Right ventricle myocardium superior (tissue), 1 donor: ENCODE measurements at regions not wholly inside any gene's neighbourhood (a gene's known extent, or its start where the extent isn't known, plus 50 kb on each side); places are given as distances from the start of the nearest gene placed in this dataset.
"Not testable (repeated sequence)": the region's sequence is repeated elsewhere in the genome, so short reads cannot be mapped to it uniquely, and the experiment has no call there.

ENCODE experiments used
- ATAC-seq: fragments of 200-7000 bp; cut with Tn5 transposase; one replicate; pipeline ENCODE4 v1.9.1; 2020; ENCODE audit warnings: mild to moderate bottlenecking; ENCODE audit not compliant: poor library complexity
- DNase-seq: peaks from one replicate; pipeline ENCODE4 v3.0.0-alpha.2; 2020
- intact Hi-C: fragments of 100-400 bp; cut with DNase I; formaldehyde crosslinking; loops from one replicate; pipeline ENCODE4 v1.11.2; 2022
- donor health status: DM: no; HTN: yes; CAD: no; lungs with severe emphysema.

DNA sequence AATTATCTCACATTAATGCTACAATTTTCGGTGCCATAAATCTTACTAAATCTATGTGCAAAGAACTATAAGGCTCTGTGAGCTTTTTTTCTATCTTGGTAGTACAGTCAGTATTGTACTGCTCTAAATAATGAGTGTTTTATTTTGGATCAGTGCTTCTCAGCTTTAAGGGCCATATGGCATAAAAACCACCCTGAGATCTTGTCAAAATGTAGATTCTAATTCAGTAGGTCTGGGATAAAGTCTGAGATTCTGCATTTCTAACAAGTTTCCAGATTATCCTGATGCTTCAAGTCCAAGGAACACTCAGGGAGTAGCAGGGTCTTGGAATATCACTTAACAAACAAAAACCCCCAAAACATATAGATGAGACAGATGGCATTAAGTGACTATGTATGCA, 486.5 kb downstream of the GRXCR1 start:
- intact Hi-C loops, result no loop called here
- ATAC-seq (no peak), DNase-seq (no peak)

DNA sequence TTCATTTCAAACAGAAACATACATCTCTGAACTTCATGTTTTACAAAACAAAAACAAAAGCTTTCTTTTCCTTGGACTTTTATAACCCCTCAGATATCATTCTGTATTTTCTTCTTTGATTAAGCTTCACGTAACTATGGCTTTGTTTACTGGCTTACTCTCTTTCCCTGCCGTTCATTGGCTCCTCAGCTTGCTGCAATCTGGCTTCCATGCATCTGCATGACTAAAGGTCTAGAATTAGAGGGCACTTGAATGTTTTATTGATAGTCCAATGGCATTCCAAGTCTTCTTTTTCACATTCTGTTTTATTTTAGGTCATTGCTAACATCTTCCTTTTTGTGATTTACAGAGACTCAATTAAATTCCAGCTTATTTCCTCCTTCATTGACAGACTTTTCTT, 487.6 kb downstream of the GRXCR1 start:
- ATAC-seq (no peak), DNase-seq (no peak)
- intact Hi-C loops, result no loop called here

DNA sequence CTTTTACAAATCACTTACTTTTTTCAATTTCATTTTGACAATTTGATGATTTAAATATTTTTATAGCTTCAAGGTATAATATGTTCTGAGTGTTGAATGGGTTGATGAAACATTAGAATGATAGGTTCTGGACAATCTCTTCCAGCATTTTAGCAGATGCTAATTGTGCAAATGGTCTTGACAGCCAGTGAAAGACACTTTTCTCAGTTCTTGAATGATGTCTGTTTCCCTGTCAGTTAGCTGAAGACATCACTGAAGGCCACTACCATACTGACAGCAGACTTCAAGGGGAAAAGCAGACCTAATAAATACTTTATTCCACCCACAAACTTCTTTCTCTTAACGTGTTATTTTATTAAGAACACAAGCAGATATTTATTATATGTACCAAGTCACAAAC, 498.6 kb downstream of the GRXCR1 start:
- ATAC-seq (no peak), DNase-seq (no peak)
- intact Hi-C loops, result no loop called here

DNA sequence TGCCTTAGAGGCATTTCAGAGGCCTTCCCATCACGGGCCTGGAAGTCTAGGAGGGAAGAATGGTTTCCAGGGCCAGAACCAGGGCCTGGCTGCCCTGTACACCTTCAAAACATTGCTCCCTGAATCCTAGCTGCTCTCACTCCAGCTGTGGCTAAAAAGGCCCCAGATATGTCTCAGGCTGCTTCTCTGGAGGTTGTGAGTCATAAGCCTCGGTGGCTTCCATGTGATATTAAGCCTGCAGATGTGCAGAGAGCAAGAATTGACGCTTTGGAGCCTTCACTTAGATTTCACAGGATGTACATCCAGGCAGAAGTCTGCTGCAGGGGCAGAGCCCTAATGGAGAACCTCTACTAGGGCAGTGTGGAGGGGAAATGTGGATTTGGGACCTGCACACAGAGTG, 502.5 kb downstream of the GRXCR1 start:
- ATAC-seq (no peak), DNase-seq (no peak)
- intact Hi-C loops, result no loop called here

DNA sequence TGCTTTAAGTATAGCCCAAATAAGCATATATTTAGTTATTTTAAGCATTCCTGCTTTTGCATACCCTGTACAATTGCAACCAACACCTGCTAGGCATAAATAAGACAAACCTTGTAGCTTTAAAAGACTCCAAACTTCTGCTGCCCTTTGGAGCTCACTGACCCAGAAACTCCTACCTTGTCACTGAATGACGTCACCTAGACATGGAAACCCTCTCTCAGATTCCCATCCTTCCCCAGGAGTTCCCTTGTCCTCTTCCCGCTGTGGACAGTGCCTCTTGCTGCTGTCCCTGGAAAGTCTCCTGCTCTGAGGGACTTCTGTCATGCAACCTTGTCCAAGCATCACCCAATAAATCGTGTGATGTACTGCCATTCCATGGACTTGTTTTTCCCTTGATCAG, 507.2 kb downstream of the GRXCR1 start:
- no peak for ATAC-seq
- no peak for DNase-seq
- intact Hi-C loops, result no loop called here

DNA sequence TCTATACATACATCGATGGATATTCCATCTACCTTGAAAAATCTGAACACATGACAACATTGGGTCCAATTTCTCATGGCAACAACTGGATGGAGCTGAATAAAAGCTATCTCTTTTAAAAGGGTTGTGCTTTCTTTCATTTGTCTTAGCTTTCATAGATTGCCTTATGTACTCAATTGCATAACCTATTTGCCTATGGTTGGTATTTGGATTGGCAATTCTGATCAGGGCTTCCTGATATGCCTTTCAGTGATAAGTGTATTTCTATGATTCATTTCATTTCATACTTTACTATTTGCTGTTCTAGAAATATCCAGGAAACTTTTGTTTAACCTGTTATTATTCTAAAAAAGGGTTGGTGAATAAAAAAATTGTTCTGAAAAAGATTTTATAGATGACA, 509.9 kb downstream of the GRXCR1 start:
- DNase-seq (no peak), ATAC-seq (no peak)
- intact Hi-C loops, result no loop called here

DNA sequence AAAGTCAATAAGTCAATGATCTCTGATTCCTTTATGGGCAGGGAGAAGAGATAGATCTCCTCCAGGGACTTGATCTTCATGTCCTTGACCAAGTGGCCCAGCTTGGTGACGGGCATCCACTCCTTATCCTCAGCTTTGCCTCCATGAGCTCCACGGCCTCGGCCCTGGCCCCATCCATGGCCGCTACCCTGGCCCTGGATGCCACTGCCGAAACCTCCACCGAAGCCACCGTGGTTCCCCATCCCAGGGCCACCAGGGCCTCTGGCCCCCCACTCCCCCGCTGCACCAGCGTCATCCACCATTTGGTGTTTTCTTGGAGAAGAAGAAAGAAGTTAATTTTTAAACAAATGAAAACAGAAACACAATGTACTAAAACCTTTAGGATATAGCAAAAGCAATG, 518.1 kb downstream of the GRXCR1 start:
- no peak for ATAC-seq
- DNase-seq, result peak; percentile 9
- intact Hi-C loops, result no loop called here

DNA sequence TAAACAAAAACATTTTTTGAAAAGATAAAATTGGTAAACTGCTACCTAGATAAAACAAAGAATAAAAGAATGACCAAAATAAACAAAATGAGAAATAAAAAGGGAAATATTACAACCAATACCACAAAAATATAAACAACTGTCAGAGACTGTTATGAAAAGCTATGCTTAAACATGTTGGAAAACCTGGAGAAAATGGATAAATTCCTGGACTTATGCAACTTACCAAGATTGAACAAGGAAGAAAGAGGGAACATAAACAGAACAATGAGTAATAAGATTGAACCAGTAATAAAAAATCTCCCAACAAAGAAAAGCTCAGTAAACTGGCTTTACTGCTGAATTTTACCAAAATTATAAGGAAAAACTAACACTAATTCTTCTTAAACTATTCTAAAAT, 518.7 kb downstream of the GRXCR1 start:
- ATAC-seq (no peak), DNase-seq (no peak)
- intact Hi-C loops, result no loop called here

DNA sequence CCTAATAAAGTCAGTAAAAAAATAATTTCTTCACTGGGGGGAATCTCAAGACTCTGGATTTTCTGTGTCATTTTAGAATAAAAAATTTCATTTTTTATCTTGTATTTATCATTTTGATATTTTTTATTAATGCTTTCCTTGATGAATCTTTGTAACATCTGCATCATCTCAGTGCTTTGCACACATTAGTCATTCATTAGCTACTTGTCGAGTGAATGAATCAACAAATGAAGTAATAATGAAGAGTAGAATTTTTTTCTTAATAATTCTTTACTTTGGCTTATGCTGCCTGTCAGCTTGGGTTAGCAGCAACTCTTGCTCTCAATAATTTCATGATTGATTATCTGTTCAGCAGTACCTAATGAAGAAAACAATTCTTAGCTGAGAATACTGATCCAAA, 530.8 kb downstream of the GRXCR1 start:
- intact Hi-C loops, result no loop called here
- ATAC-seq (no peak), DNase-seq (no peak)

DNA sequence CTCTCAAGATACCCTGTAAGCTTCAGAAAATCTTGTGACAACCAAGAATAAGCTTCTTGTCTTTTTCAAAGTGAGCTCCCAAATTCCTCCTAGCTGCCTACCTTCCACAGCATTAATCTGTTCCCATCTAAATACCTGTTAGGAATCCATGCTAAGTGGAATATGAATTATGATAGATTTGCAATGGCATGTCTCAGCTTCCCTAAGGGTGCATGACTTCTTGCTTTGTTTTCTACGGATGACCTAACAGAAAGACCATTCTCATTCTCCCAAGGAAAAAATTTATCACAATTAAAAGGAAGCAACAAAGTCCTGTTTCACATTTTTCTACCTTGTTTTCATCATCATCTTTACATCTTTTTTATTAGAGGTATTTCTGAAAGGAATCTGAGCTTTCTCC, 532.7 kb downstream of the GRXCR1 start:
- intact Hi-C loops, result no loop called here
- ATAC-seq (no peak), DNase-seq (no peak)

DNA sequence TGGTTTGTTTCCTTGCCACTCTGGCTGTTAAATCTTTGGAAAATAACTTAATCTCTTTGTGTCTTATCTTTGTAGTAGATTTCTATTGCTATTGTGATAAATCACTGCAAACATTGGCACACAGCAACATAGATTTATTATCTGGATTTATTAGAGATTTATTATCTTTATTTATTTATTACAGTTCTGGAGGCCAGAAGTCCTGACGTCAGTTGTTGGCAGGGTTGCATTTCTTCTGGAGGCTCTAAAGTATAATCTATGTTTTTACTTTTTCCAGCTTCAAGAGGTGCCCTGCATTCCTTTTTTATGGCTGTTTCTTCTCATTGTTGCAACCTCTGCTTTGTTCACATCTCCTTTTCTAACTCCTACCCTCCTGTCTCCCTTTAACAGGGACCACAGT, 542.8 kb downstream of the GRXCR1 start:
- intact Hi-C loops, result no loop called here
- ATAC-seq (no peak), DNase-seq (no peak)

DNA sequence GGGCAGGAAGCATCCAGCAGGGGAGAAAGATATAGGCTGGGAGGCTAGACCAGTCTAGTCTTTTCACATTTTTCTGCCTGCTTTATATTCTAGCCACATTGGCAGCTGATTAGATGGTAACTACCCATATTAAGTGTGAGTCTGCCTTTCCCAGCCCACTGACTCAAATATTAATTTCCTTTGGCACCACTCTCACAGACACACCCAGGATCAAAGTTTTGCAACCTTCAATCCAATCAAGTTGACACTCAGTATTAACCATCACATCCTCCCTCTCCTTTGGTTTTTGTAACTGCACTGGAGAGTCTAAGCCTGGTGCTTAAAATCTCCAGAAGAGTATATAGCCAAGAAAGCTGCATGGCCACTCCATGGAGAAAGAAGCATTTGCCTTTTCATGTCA, 560.4 kb downstream of the GRXCR1 start:
- no peak for ATAC-seq

DNA sequence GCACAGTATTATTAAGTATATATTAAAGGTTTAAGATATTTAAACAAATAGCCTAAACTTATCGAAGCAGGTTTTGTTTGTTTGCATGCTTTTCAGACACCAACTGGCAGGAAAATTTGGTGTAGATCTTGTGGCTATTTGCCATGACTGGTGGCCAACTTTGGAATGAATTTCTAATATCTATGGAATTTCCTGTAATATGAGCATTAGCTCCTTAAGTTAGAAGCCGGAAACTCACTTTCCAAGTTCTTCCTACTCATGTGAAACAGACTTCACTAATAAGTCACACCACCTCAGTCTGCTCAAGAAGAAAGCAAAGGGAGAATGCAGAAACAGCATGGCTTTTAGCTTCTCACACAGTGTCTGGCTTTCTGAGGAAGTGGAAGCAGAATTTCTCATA, 563.9 kb downstream of the GRXCR1 start:
- no peak for ATAC-seq
- no peak for DNase-seq

More for the DNA sequence above, 560.4 kb downstream of the GRXCR1 start:
- no peak for DNase-seq
- intact Hi-C loops, result no loop called here

DNA sequence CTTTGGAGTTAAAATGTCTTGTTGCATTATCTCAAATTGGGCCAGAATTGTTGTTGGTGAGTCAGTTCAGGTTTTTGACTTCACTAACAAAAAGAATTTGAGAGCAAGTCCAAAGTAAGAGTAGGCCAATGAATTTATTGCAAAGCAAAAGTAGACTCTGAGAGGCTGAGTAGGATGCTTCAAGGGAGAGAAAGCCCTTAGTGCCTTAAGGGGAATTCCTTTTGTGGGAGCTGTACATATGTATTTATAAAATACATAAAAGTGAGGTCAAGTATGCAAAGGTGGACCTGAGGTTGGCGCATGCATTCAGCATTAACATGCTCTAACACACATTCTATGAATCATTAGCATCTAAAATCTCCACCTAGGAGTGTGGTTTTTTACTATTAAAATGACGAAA, 565.4 kb downstream of the GRXCR1 start:
- DNase-seq, result no peak
- intact Hi-C loops, result no loop called here
- ATAC-seq, result no peak

More for the DNA sequence above, 563.9 kb downstream of the GRXCR1 start:
- intact Hi-C loops, result no loop called here

DNA sequence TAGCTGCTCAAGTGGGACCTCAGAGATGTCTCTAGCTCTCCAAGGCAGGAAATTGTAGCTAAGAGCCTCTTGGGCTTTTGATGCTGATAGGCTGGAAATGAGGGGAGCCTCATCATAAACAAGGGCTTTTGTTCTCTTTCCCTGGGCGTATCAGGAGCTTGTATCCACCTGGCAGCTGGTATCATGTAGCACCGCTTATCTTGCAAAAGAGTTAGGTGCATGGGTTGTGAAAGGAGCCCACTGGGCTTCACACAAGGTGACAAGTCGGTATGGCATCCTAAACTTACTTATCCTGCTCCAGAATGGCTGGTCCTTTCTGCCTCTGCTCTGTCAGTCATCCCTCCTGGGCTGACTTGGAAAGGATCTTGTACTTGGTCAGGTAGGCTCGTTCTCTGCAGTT, 565.8 kb downstream of the GRXCR1 start:
- DNase-seq, result no peak
- ATAC-seq, result no peak
- intact Hi-C loops, result no loop called here

DNA sequence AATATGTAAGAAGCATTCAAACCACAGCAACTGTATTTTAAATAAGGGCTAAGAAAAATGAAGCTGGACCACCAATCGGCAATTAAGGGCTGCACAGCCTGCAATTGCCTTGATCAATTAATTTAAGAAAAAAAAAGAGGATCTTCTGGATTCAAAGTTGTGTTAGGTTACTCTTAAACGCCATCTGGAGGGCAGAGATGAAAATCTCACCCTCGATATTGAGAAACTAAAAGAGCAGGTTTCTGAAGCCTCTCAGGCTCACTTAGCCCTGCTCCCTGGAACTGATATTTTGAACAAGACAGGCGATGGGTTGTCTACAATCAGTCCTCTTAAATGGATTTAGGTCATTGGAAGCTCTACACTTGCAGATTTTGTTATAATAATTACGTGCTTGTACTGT, 579.4 kb downstream of the GRXCR1 start:
- DNase-seq (no peak), ATAC-seq (no peak)
- intact Hi-C loops, result no loop called here

DNA sequence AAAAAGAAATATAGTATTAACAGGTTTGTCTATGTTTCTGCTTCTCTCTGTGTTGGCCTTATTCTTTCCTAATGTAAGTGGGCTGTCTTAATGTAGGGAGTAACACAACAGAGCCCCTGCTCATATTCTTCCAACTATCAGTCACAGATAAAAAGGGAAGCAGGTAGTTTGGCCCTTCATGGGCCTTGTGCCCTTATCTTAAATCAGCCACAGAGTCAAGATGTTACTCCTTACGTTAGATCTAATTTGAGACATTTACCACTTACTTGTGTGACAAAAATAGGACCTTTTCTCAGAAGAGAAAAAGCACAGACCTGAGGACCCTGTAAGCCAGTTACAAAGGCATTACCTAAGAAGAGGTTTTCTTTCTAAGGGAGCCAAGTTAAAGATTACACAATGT, 589.0 kb downstream of the GRXCR1 start:
- ATAC-seq (no peak), DNase-seq (no peak)
- intact Hi-C loops, result no loop called here

DNA sequence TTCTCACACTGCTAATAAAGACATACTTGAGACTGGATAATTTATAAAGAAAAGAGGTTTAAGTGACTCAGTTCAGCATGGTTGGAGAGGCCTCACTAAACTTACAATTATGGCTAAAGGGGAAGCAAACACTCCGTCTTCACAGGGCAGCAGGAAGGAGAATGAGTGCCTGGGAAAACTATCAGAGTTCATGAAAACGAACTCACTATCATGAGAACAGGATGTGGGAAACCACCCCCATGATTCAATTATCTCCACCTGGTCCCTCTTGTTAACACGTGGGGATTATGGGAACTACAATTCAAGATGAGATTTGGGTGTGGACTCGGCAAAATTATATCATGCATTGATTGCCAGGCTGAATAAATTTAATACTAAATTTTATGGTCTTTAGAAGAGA, 592.7 kb downstream of the GRXCR1 start:
- intact Hi-C loops, result no loop called here
- ATAC-seq, result no peak

DNA sequence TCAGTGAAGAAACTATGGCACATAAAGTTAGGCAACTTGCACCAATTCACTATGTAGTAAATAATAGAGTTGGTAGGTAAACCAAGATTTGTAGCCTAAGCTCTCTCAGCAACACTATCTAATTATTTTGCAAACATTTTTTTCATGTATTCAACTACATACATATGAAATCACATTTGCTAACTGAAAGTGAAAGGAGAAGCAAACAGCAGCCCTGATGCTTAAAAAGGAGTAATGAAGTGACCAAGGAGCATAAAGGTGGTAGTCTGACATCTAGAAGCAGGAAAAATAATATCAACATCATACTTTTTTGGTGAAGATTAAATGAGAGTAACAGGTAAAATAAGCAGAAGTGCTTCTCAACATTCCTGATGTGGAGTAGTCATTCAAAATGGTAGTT, 603.7 kb downstream of the GRXCR1 start:
- ATAC-seq (no peak), DNase-seq (no peak)
- intact Hi-C loops, result no loop called here

More for the DNA sequence above, 592.7 kb downstream of the GRXCR1 start:
- DNase-seq, result no peak

DNA sequence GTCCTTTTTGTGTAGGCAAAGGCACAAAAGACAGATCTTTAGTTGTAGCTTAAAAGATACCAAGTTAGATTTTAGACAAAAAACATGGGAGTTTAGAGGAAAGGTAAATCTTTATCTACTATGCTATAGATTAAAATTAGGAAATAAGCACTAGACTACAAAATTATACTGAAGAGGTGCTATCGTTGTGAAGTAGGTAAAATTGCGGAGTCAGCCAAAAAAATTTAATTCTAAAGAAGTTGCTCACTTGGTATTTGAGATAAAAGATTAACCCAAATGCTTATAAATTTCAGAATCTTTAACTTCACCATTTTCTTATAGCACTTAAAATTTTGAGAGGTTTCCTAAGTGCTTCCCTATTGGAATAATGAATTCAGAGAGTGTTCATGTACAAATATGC, 604.1 kb downstream of the GRXCR1 start:
- DNase-seq (no peak), ATAC-seq (no peak)
- intact Hi-C loops, result no loop called here

DNA sequence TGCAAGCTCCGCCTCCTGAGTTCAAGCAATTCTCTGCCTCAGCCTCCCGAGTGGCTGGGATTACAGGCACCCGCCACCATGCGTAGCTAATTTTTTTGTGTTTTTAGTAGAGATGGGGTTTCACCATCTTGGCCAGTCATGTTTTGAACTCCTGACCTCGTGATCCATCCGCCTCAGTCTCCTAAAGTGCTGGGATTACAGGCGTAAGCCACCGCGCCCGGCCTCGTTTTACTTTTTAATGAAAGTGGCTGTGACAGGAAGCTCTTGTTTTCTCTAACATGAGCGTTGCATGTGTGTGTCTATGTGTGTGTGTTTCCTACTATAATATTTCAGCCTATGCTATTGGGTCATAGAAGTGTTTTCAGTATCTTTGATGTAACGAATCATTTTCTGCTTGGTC, 613.3 kb downstream of the GRXCR1 start:
- DNase-seq, ATAC-seq, intact Hi-C loops: not testable (repeated sequence)

DNA sequence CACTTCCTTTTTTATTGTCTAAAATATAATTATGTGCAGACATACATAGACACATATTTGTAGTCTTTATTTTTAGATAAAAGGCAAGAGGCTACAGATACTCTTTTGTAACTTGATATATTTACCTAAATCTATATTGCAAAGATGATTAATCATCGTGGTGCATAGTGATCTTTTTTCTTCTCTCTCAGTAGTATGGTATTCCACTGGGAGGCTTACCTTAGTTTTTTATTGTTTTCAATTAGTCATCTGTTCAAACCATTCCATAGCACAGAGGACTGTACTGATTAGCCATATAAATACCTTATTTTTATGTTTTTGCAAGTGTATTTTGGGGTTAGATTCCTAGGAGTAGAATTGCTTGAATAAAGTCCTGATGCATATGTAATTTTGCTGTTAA, 619.7 kb downstream of the GRXCR1 start:
- intact Hi-C loops, result no loop called here
- ATAC-seq, result no peak

More for the DNA sequence above, 619.7 kb downstream of the GRXCR1 start:
- DNase-seq, result no peak
